H9 (cell line): ENCODE measurements at regions not wholly inside any gene's neighbourhood (a gene's known extent, or its start where the extent isn't known, plus 50 kb on each side); places are given as distances from the start of the nearest gene placed in this dataset.

ENCODE experiments used
- DNase-seq: peaks from one replicate; pipeline ENCODE4 v3.0.0-alpha.2; 2017
- H2AFZ ChIP-seq: one replicate; pipeline ENCODE4 v1.6.1; 2013; ENCODE audit warnings: mild to moderate bottlenecking, low read length, control low read depth, moderate library complexity
- H2AK5ac ChIP-seq: 2 replicates; pipeline ENCODE4 v1.6.1; 2013; ENCODE audit warnings: low read length, control low read depth, mixed read lengths; ENCODE audit not compliant: insufficient read length
- H2BK120ac ChIP-seq: one replicate; pipeline ENCODE4 v1.6.1; 2013; ENCODE audit warnings: low read depth, mild to moderate bottlenecking, low read length, control low read depth, inconsistent platforms; ENCODE audit not compliant: poor library complexity, severe bottlenecking
- H2BK12ac ChIP-seq: 2 replicates; pipeline ENCODE4 v1.6.1; 2013; ENCODE audit warnings: low read length, control low read depth, mixed read lengths, low read depth; ENCODE audit not compliant: insufficient read length
- H2BK15ac ChIP-seq: 2 replicates; pipeline ENCODE4 v1.6.1; 2013; ENCODE audit warnings: low read depth, low read length, control low read depth
- H2BK20ac ChIP-seq: one replicate; pipeline ENCODE4 v1.6.1; 2013; ENCODE audit warnings: low read depth, mild to moderate bottlenecking, low read length, control low read depth, inconsistent platforms; ENCODE audit not compliant: poor library complexity, severe bottlenecking
- H2BK5ac ChIP-seq: 2 replicates; pipeline ENCODE4 v1.6.1; 2013; ENCODE audit warnings: low read length, control low read depth, mixed read lengths; ENCODE audit not compliant: insufficient read length
- H3K14ac ChIP-seq: 2 replicates; pipeline ENCODE4 v1.6.1; 2013; ENCODE audit warnings: low read length, control low read depth; ENCODE audit not compliant: insufficient read depth
- H3K18ac ChIP-seq: 2 replicates; pipeline ENCODE4 v1.6.1; 2013; ENCODE audit warnings: low read depth, mild to moderate bottlenecking, mixed read lengths, low read length, control low read depth; ENCODE audit not compliant: insufficient read length
- H3K23ac ChIP-seq: 2 replicates; pipeline ENCODE4 v1.6.1; 2013; ENCODE audit warnings: low read length, control low read depth, mixed read lengths, low read depth; ENCODE audit not compliant: insufficient read length
- H3K23me2 ChIP-seq: 2 replicates; pipeline ENCODE4 v1.6.1; 2013; ENCODE audit warnings: low read depth, mild to moderate bottlenecking, mixed read lengths, low read length, control low read depth; ENCODE audit not compliant: insufficient read length, poor library complexity, severe bottlenecking
- H3K27ac ChIP-seq: 2 replicates; pipeline ENCODE4 v1.5.1; 2013; ENCODE audit warnings: low read length, control low read depth, mixed read lengths, low read depth; ENCODE audit not compliant: insufficient read length
- H3K27me3 ChIP-seq: 2 replicates; pipeline ENCODE4 v1.6.1; 2013; ENCODE audit warnings: low read length, control low read depth, inconsistent platforms; ENCODE audit not compliant: insufficient read depth
- H3K4ac ChIP-seq: 2 replicates; pipeline ENCODE4 v1.6.1; 2013; ENCODE audit warnings: low read depth, mild to moderate bottlenecking, control low read depth, inconsistent platforms, low read length, moderate library complexity
- H3K4me1 ChIP-seq: 2 replicates; pipeline ENCODE4 v1.6.1; 2013; ENCODE audit warnings: low read length, control low read depth, inconsistent platforms; ENCODE audit not compliant: insufficient read depth
- H3K4me2 ChIP-seq: 2 replicates; pipeline ENCODE4 v1.6.1; 2013; ENCODE audit warnings: low read length, control low read depth, mixed read lengths; ENCODE audit not compliant: insufficient read length, insufficient read depth
- H3K56ac ChIP-seq: 2 replicates; pipeline ENCODE4 v1.6.1; 2013; ENCODE audit warnings: low read depth, mild to moderate bottlenecking, mixed read lengths, low read length, control low read depth; ENCODE audit not compliant: insufficient read length
- H3K79me1 ChIP-seq: 2 replicates; pipeline ENCODE4 v1.6.1; 2013; ENCODE audit warnings: low read depth, mild to moderate bottlenecking, moderate library complexity, low read length, control low read depth, inconsistent platforms; ENCODE audit not compliant: insufficient read depth, poor library complexity, severe bottlenecking
- H3K79me2 ChIP-seq: 2 replicates; pipeline ENCODE4 v1.6.1; 2013; ENCODE audit warnings: low read length, control low read depth, inconsistent platforms; ENCODE audit not compliant: insufficient read depth
- H3K9ac ChIP-seq: 2 replicates; pipeline ENCODE4 v1.6.1; 2013; ENCODE audit warnings: low read length, control low read depth, mixed read lengths; ENCODE audit not compliant: insufficient read length; ENCODE audit errors: extremely low read depth
- H3K9me3 ChIP-seq: one replicate; pipeline ENCODE4 v1.6.1; 2013; ENCODE audit warnings: low read depth, low read length, inconsistent platforms; ENCODE audit not compliant: control insufficient read depth
- H3T11ph ChIP-seq: one replicate; pipeline ENCODE4 v1.6.1; 2013; ENCODE audit warnings: mild to moderate bottlenecking, low read length, control low read depth, inconsistent platforms
- H4K20me1 ChIP-seq: one replicate; pipeline ENCODE4 v1.6.1; 2013; ENCODE audit not compliant: control insufficient read depth, insufficient read length, insufficient read depth
- H4K5ac ChIP-seq: 2 replicates; pipeline ENCODE4 v1.6.1; 2013; ENCODE audit warnings: low read depth, mild to moderate bottlenecking, mixed read lengths, low read length, control low read depth; ENCODE audit not compliant: insufficient read length
- H4K8ac ChIP-seq: replicated peaks from 2 replicates; pipeline ENCODE4 v1.6.1; 2013; ENCODE audit warnings: low read length, control low read depth, mixed read lengths, low read depth; ENCODE audit not compliant: insufficient read length
- H4K91ac ChIP-seq: 2 replicates; pipeline ENCODE4 v1.6.1; 2013; ENCODE audit warnings: low read depth, mild to moderate bottlenecking, moderate library complexity, mixed read lengths, low read length, control low read depth; ENCODE audit not compliant: insufficient read length
- H3K27ac Mint-ChIP-seq, 3 experiments: 2 replicates in 2 of 3; 3 replicates in 1 of 3; pipeline ENCODE4 v1.8.0; 2020 to 2021; ENCODE audit warnings: mixed read lengths in 3 of 3, mild to moderate bottlenecking in 1 of 3, moderate library complexity in 1 of 3
- H3K27me3 Mint-ChIP-seq: 2 replicates; pipeline ENCODE4 v1.8.0; 2021; ENCODE audit warnings: low read depth, mild to moderate bottlenecking, moderate library complexity, mixed read lengths
- H3K36me3 Mint-ChIP-seq, 3 experiments: 2 replicates in 2 of 3; 3 replicates in 1 of 3; pipeline ENCODE4 v1.8.0; 2020 to 2021; ENCODE audit warnings: low read depth in 3 of 3, mixed read lengths in 3 of 3; ENCODE audit not compliant: insufficient read depth in 1 of 3
- H3K4me1 Mint-ChIP-seq, 2 experiments: 2 replicates each; pipeline ENCODE4 v1.8.0; 2020; ENCODE audit warnings: mixed read lengths in 2 of 2
- H3K4me3 Mint-ChIP-seq, 2 experiments: 2 replicates in 1 of 2; 3 replicates in 1 of 2; pipeline ENCODE4 v1.8.0; 2020 to 2021; ENCODE audit warnings: mild to moderate bottlenecking in 2 of 2, mixed read lengths in 2 of 2, moderate library complexity in 1 of 2
- H3K9me3 Mint-ChIP-seq, 2 experiments: 2 replicates in 1 of 2; 3 replicates in 1 of 2; pipeline ENCODE4 v1.8.0; 2020; ENCODE audit warnings: mild to moderate bottlenecking in 2 of 2, mixed read lengths in 2 of 2, moderate library complexity in 1 of 2
- CTCF ChIP-seq: fragments of 200-600 bp; sonication (generic); conservative IDR thresholded peaks from 3 replicates; pipeline ENCODE4 v1.8.0; 2021; ENCODE audit warnings: antibody characterized with exemption, mild to moderate bottlenecking
- WGBS: extraction: QIAGEN DNeasy Blood & Tissue Kit; methylation state at CpG from one replicate; pipeline ENCODE4 v1.1.7; 2013; ENCODE audit warnings: missing lambda C conversion rate, low lambda C conversion rate, mixed read lengths; ENCODE audit not compliant: insufficient read length; ENCODE audit errors: extremely low coverage; 5-methylcytosine and 5-hydroxymethylcytosine counted together

- Histone ChIP-seq H4K20me1 (no peaks in the 10 kb centered on the region), H2BK12ac (no peak overlapping the region), H2BK5ac (no peak overlapping the region), H4K91ac (no peak overlapping the region), H3K18ac (no peak overlapping the region), H2AK5ac (no peak overlapping the region), H3K79me2 (no peaks in the 10 kb centered on the region), H3K23ac (no peak overlapping the region), H2BK20ac (no peak overlapping the region), H2BK15ac (no peak overlapping the region), H2BK120ac (no peak overlapping the region), H3K27ac (no peak overlapping the region), H3K23me2 (no peaks in the 10 kb centered on the region), H3K9ac (no peak overlapping the region), H4K5ac (no peak overlapping the region), H3K4ac (no peak overlapping the region), H3K14ac (no peak overlapping the region), H3K56ac (no peak overlapping the region), H3K4me1 (no peaks in the 10 kb centered on the region; the same call in 1 of the 2 replicates), H3T11ph (no peak overlapping the region), H3K27me3 (no peaks in the 10 kb centered on the region), H3K4me2 (no peak overlapping the region), H3K79me1 (no peaks in the 10 kb centered on the region), H3K9me3 (peaks cover 3% of the 10 kb centered on the region), H2AFZ (peak overlapping the region; percentile 86), H4K8ac (no peak overlapping the region)
- Mint-ChIP-seq H3K27ac (no peak overlapping the region), H3K4me1 (no peaks in the 10 kb centered on the region), H3K36me3 (peaks cover 0 to 3% (median 3%) of the 10 kb centered on the region in 3 experiments; a peak in 4 of 7 replicates), H3K27me3 (no peaks in the 10 kb centered on the region), H3K4me3 (no peak overlapping the region), H3K9me3 (peaks cover 52 to 65% of the 10 kb centered on the region in 2 experiments)
- no CpG with 5 or more reads among the region's 2 CpGs for WGBS
- no peak for TF ChIP-seq CTCF
- peak; percentile 28 for DNase-seq
Measured at GRCh38 chrX:44651358-44651757, 108.7 kb upstream of the FUNDC1 start.
